ENCODE measurements at regions not wholly inside any gene's neighbourhood (a gene's known extent, or its start where the extent isn't known, plus 50 kb on each side); places are given as distances from the start of the nearest gene placed in this dataset.

DNA sequence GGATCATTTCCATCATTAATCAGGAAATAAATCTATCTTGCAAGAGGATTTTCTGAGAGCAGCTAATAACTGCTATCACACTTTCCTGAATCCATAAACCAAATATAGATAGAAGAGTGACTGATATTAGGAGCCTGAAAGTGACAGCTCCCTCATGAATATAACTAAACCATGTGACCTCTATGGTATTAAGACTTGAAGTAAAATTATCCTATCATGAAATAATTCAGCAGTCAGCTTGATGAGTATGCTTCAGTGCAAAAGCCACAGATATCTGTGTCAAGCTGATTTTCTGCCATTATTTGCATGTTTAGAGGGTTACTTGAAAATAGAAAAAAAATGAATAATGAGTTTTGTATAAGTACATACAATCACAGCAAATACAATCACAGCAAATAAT, 80.1 kb upstream of the PPP1R3A start:
- Mint-ChIP-seq H3K27ac (no peak overlapping the region), H3K27me3 (ENCODE audit: low read depth, poor library complexity) (peaks cover under 1% of the 10 kb centered on the region), H3K36me3 (ENCODE audit: low read depth) (no peaks in the 10 kb centered on the region), H3K9me3 (peaks cover 25% of the 10 kb centered on the region), H3K4me3 (no peak overlapping the region), H3K4me1 (no peaks in the 10 kb centered on the region)
- DNase-seq: no peak
- no peak for TF ChIP-seq CTCF (IDR thresholded peaks at IDR 0.05)

DNA sequence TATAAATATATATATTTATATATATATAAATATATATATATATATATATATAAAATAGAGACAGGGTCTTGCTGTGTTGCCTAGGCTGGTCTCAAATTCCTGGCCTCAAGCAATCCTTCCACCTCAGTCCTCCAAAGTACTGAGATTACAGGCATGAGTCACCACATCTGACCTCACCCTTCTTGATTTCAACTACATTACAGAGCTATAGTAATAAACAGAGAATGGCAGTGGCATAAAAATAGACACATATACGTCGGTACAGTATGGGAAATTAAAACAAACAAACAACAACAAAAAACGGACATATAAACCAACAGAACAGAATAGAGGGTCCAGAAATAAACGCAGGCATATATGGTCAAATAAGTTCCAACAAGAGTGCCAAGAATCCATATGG, 77.6 kb upstream of the PPP1R3A start:
- TF ChIP-seq CTCF (IDR thresholded peaks at IDR 0.05): no peak
- peaks cover 4% of the 10 kb centered on the region for H3K27me3 Mint-ChIP-seq (ENCODE audit: low read depth, poor library complexity)
- H3K4me3 Mint-ChIP-seq: no peak overlapping the region
- DNase-seq: no peak
- H3K36me3 Mint-ChIP-seq (ENCODE audit: low read depth): no peaks in the 10 kb centered on the region
- H3K27ac Mint-ChIP-seq: no peak overlapping the region
- H3K9me3 Mint-ChIP-seq: peaks cover 4% of the 10 kb centered on the region
- H3K4me1 Mint-ChIP-seq: no peaks in the 10 kb centered on the region

- H3K4me3 Mint-ChIP-seq: no peak overlapping the region
- DNase-seq: no peak
- H3K36me3 Mint-ChIP-seq (ENCODE audit: low read depth): no peaks in the 10 kb centered on the region
- no peaks in the 10 kb centered on the region for H3K4me1 Mint-ChIP-seq
- no peak for TF ChIP-seq CTCF (IDR thresholded peaks at IDR 0.05)
- no peak overlapping the region for H3K27ac Mint-ChIP-seq
- peaks cover 3% of the 10 kb centered on the region for H3K27me3 Mint-ChIP-seq (ENCODE audit: low read depth, poor library complexity)
- H3K9me3 Mint-ChIP-seq: no peaks in the 10 kb centered on the region
Measured at GRCh38 chr7:113986216-113986615, 67.4 kb upstream of the PPP1R3A start.

DNA sequence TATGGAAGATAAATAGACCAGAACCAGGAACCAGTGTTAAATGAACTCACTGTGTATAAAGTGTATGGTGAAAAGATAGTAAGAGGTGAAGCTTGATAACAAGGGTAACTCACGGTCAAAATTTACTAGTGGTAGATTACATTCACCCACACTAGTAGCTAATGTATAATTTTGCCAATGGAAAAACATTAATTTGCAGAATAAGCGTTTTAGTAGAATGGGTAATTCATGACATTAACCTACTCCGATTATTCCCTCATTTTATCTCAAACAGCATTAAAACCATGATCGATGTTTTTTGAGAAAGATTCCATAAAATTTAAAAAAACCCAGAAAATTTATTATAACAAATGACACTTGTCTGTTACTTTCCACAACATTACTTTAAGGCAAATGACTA, 57.7 kb upstream of the PPP1R3A start:
- no peak for DNase-seq
- no peaks in the 10 kb centered on the region for H3K36me3 Mint-ChIP-seq (ENCODE audit: low read depth)
- no peak overlapping the region for H3K4me3 Mint-ChIP-seq
- no peak for TF ChIP-seq CTCF (IDR thresholded peaks at IDR 0.05)
- no peaks in the 10 kb centered on the region for H3K9me3 Mint-ChIP-seq
- no peaks in the 10 kb centered on the region for H3K4me1 Mint-ChIP-seq
- no peak overlapping the region for H3K27ac Mint-ChIP-seq
- H3K27me3 Mint-ChIP-seq (ENCODE audit: low read depth, poor library complexity): peaks cover 7% of the 10 kb centered on the region

DNA sequence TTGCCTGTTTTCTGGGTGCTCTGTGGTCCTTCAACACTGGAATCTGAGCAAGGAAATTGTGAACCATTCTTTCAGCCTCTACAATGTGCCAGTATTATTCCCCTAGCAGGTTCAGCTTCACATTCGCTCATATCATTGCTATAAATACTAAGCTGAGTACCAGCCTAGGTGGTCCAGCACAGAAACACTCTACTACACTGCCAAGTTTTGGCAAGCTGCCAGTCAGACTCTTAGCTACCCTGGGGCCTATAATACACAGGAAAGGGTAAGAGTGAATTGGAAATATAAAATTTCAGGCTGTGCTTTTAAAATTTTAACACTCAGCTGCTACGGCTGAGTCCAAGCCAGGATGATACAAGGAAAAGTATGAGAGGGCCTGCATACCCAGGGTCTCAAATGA, 49.9 kb upstream of the PPP1R3A start:
- Mint-ChIP-seq H3K4me3 (no peak overlapping the region), H3K9me3 (no peaks in the 10 kb centered on the region), H3K27ac (no peak overlapping the region), H3K27me3 (ENCODE audit: low read depth, poor library complexity) (peaks cover 14% of the 10 kb centered on the region), H3K4me1 (no peaks in the 10 kb centered on the region), H3K36me3 (ENCODE audit: low read depth) (no peaks in the 10 kb centered on the region)
- DNase-seq: no peak
- TF ChIP-seq CTCF (IDR thresholded peaks at IDR 0.05): no peak
